HepG2 (cell line): ENCODE measurements at regions not wholly inside any gene's neighbourhood (a gene's known extent, or its start where the extent isn't known, plus 50 kb on each side); places are given as distances from the start of the nearest gene placed in this dataset.

Source experiments
- FOXK1 ChIP-seq: sonication (generic); formaldehyde crosslinking; IDR thresholded peaks from 2 replicates; pipeline ENCODE4 v1.4.0; 2020; ENCODE audit warnings: low read depth, missing genetic modification reagents, borderline replicate concordance
- ZBTB44 ChIP-seq: sonication (generic); formaldehyde crosslinking; IDR thresholded peaks from 2 replicates; pipeline ENCODE4 v1.4.0; 2020; ENCODE audit warnings: missing genetic modification reagents

GRCh38 chr4:124953061-124953460, 240.5 kb upstream of the ANKRD50 start:
- TF ChIP-seq ZBTB44 (CRISPR knock-in tag) (no peak), FOXK1 (CRISPR knock-in tag) (no peak)
